Smooth muscle cell (in vitro differentiated cells): ENCODE measurements at regions not wholly inside any gene's neighbourhood (a gene's known extent, or its start where the extent isn't known, plus 50 kb on each side); places are given as distances from the start of the nearest gene placed in this dataset.
"Not testable (repeated sequence)": the region's sequence is repeated elsewhere in the genome, so short reads cannot be mapped to it uniquely, and the experiment has no call there.

Source experiments
- DNase-seq: peaks from one replicate; lab custom pipeline; 2025; ENCODE audit not compliant: unreplicated experiment; lab: John Stamatoyannopoulos, UW
- H2AFZ ChIP-seq: fragments of 200-600 bp; sonication (generic); 2 replicates; pipeline ENCODE4 v1.6.0; 2016; ENCODE audit warnings: antibody characterized with exemption, low read depth, mild to moderate bottlenecking
- H3F3A ChIP-seq: fragments of 200-600 bp; sonication (generic); 2 replicates; pipeline ENCODE4 v1.6.0; 2017; ENCODE audit warnings: antibody characterized with exemption, low read depth
- H3K27ac ChIP-seq: fragments of 200-600 bp; sonication (generic); 2 replicates; pipeline ENCODE4 v1.5.1; 2016; ENCODE audit warnings: low read depth, mild to moderate bottlenecking
- H3K27me3 ChIP-seq: fragments of 200-600 bp; sonication (generic); 2 replicates; pipeline ENCODE4 v1.6.1; 2016; ENCODE audit warnings: low read depth, mild to moderate bottlenecking
- H3K36me3 ChIP-seq: fragments of 200-600 bp; sonication (generic); 2 replicates; pipeline ENCODE4 v1.5.1; 2016; ENCODE audit warnings: low read depth
- H3K4me1 ChIP-seq: fragments of 200-600 bp; sonication (generic); 2 replicates; pipeline ENCODE4 v1.5.1; 2016; ENCODE audit warnings: low read depth
- H3K4me2 ChIP-seq: fragments of 200-600 bp; sonication (generic); 2 replicates; pipeline ENCODE4 v1.6.0; 2016; ENCODE audit warnings: mild to moderate bottlenecking
- H3K4me3 ChIP-seq: fragments of 200-600 bp; sonication (generic); 2 replicates; pipeline ENCODE4 v1.5.1; 2016; ENCODE audit warnings: mild to moderate bottlenecking
- H3K79me2 ChIP-seq: fragments of 200-600 bp; sonication (generic); 2 replicates; pipeline ENCODE4 v1.6.0; 2016; ENCODE audit warnings: low read depth, mild to moderate bottlenecking
- H3K9ac ChIP-seq: fragments of 200-600 bp; sonication (generic); 2 replicates; pipeline ENCODE4 v1.6.0; 2016; ENCODE audit warnings: low read depth
- H3K9me3 ChIP-seq: fragments of 200-600 bp; sonication (generic); replicated peaks from 2 replicates; pipeline ENCODE4 v1.5.1; 2016; ENCODE audit warnings: low read depth
- H4K20me1 ChIP-seq: fragments of 200-600 bp; sonication (generic); 2 replicates; pipeline ENCODE4 v1.6.0; 2016; ENCODE audit warnings: low read depth
- WGBS: methylation state at CpG from one replicate; pipeline ENCODE4 v1.1.7; 2016; ENCODE audit warnings: low lambda C conversion rate; 5-methylcytosine and 5-hydroxymethylcytosine counted together
- TF ChIP-seq, protein P1 (sequence below): fragments of 200-600 bp; sonication (generic); IDR thresholded peaks from 2 replicates; pipeline ENCODE4 v1.5.1; 2017; ENCODE audit warnings: borderline replicate concordance, mild to moderate bottlenecking, antibody characterized with exemption; ENCODE audit not compliant: insufficient read depth, poor library complexity, severe bottlenecking

DNA sequence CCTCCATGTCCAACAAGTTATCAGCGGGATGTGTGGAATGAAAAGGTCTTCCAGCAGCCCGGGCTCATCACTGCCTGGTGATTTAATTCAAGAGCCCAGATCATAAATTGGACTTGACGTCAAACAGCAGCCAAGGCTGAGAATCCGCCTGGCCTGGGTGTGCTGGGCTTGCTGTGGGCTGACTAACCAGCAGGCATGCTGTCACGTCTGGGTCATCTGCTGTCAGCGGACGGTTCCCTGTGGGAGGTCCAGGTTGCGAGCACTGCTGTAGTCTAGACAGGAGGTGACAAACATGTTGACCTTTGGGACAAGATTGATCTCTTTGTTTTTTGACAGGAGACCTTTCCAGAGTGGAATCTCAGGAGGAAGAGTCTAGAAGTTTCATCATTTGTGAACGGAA is 289.7 kb downstream of the OSTF1 start:
- TF ChIP-seq, protein P1, sequence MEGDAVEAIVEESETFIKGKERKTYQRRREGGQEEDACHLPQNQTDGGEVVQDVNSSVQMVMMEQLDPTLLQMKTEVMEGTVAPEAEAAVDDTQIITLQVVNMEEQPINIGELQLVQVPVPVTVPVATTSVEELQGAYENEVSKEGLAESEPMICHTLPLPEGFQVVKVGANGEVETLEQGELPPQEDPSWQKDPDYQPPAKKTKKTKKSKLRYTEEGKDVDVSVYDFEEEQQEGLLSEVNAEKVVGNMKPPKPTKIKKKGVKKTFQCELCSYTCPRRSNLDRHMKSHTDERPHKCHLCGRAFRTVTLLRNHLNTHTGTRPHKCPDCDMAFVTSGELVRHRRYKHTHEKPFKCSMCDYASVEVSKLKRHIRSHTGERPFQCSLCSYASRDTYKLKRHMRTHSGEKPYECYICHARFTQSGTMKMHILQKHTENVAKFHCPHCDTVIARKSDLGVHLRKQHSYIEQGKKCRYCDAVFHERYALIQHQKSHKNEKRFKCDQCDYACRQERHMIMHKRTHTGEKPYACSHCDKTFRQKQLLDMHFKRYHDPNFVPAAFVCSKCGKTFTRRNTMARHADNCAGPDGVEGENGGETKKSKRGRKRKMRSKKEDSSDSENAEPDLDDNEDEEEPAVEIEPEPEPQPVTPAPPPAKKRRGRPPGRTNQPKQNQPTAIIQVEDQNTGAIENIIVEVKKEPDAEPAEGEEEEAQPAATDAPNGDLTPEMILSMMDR: no peak
- DNase-seq: no peak
- Histone ChIP-seq H3K9ac (no peak overlapping the region), H4K20me1 (no peaks in the 10 kb centered on the region), H3K4me3 (no peak overlapping the region), H3F3A (no peaks in the 10 kb centered on the region), H3K27ac (no peak overlapping the region), H3K9me3 (no peaks in the 10 kb centered on the region), H3K79me2 (no peaks in the 10 kb centered on the region), H3K4me2 (no peak overlapping the region), H3K27me3 (no peaks in the 10 kb centered on the region), H3K4me1 (no peaks in the 10 kb centered on the region), H3K36me3 (no peaks in the 10 kb centered on the region), H2AFZ (no peak overlapping the region)
- WGBS: 50% methylated on average over 9 of the region's 9 CpGs

DNA sequence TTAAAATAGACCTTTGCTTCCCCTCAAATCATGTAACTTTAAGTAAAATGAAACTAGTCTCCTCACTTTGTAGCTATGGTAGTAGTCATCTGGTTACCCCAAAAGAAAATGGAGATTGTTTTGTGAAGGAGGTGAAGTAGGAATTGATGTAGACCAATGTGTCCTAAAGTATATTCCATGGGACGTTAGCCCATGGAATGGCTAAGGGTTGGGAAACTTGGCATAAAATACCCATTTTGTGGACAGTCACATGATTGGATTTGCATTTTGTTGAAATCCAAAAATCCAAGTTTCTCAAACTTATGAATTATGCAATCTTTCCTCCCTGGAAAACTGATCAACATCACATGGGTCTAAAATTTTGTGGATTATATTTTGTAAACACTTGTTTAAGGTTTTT is 290.6 kb downstream of the OSTF1 start:
- Histone ChIP-seq H3K79me2 (no peaks in the 10 kb centered on the region), H3K9me3 (no peaks in the 10 kb centered on the region), H3F3A (no peaks in the 10 kb centered on the region), H3K36me3 (no peaks in the 10 kb centered on the region), H3K4me1 (no peaks in the 10 kb centered on the region), H2AFZ (no peak overlapping the region), H3K4me3 (no peak overlapping the region), H4K20me1 (no peaks in the 10 kb centered on the region), H3K27ac (no peak overlapping the region), H3K9ac (no peak overlapping the region), H3K27me3 (no peaks in the 10 kb centered on the region), H3K4me2 (no peak overlapping the region)
- 94% methylated on average over 1 of the region's 1 CpG for WGBS
- TF ChIP-seq, protein P1: no peak
- no peak for DNase-seq

DNA sequence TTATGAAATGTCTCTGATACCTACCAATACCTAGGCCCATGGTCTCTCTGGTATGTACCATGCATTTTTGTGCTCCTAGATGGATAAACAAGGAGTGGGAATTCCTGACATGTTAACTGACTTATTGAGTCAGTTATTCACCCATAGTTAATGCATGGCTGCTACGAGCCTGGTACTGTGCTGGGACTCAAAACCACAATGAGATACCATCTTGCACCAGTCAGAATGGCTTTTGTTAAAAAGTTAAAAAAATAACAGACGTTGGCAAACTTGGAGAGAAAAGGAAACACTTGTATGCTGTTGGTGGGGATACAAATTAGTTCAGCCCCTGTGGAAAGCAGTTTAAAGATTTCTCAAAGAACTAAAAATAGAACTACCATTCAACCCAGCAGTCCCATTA is 293.8 kb downstream of the OSTF1 start:
- no peaks in the 10 kb centered on the region for H3F3A ChIP-seq
- 56% methylated on average over 2 of the region's 2 CpGs for WGBS
- H2AFZ ChIP-seq: no peak overlapping the region
- no peaks in the 10 kb centered on the region for H4K20me1 ChIP-seq
- no peak overlapping the region for H3K9ac ChIP-seq
- H3K79me2 ChIP-seq: no peaks in the 10 kb centered on the region
- H3K27ac ChIP-seq: no peak overlapping the region
- no peak overlapping the region for H3K4me2 ChIP-seq
- TF ChIP-seq, protein P1: no peak
- H3K36me3 ChIP-seq: no peaks in the 10 kb centered on the region
- no peaks in the 10 kb centered on the region for H3K4me1 ChIP-seq
- H3K4me3 ChIP-seq: no peak overlapping the region
- no peak for DNase-seq
- H3K9me3 ChIP-seq: peaks cover 16% of the 10 kb centered on the region
- no peaks in the 10 kb centered on the region for H3K27me3 ChIP-seq

DNA sequence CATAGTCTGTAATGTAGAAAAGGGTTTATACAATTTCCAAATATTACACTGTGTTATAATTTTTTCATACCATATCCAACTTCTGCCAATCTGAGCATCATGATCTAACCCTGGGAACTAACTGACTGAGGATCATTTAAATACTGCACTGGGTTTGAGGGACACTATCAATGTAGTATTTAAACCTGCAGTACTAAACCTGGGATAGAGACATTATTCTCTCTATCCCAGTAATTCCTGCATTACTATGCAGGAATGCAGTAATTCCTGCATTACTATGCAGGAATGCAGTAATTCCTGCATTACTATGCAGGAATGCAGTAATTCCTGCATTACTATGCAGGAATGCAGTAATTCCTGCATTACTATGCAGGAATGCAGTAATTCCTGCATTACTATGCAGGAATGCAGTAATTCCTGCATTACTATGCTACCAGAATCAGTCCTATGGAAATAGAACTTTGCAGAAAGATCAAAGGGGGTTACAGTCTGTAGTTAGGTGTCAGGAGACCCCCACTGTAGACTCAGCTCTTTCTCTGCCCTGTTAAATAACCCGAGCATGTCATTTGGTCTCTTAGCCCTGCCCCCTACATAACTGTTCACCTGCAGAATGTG is 295.2 kb downstream of the OSTF1 start:
- not testable (repeated sequence) for H3K36me3 ChIP-seq, H3K4me3 ChIP-seq, H4K20me1 ChIP-seq, H3F3A ChIP-seq, H3K4me2 ChIP-seq, DNase-seq, H3K79me2 ChIP-seq, H3K9ac ChIP-seq, H3K27me3 ChIP-seq, H3K4me1 ChIP-seq, H2AFZ ChIP-seq, H3K27ac ChIP-seq
- H3K9me3 ChIP-seq: peaks cover 16% of the 10 kb centered on the region
- 86% methylated on average over 1 of the region's 1 CpG for WGBS
